Daoy (cell line): ENCODE measurements at regions not wholly inside any gene's neighbourhood (a gene's known extent, or its start where the extent isn't known, plus 50 kb on each side); places are given as distances from the start of the nearest gene placed in this dataset.
A peak's percentile ranks its signal among the peaks of the same experiment; 100 is the strongest.
"Not testable (repeated sequence)": the region's sequence is repeated elsewhere in the genome, so short reads cannot be mapped to it uniquely, and the experiment has no call there.

ENCODE experiments used
- DNase-seq: peaks from one replicate; pipeline ENCODE4 v3.0.0-alpha.2; 2015; ENCODE audit warnings: low read depth

DNA sequence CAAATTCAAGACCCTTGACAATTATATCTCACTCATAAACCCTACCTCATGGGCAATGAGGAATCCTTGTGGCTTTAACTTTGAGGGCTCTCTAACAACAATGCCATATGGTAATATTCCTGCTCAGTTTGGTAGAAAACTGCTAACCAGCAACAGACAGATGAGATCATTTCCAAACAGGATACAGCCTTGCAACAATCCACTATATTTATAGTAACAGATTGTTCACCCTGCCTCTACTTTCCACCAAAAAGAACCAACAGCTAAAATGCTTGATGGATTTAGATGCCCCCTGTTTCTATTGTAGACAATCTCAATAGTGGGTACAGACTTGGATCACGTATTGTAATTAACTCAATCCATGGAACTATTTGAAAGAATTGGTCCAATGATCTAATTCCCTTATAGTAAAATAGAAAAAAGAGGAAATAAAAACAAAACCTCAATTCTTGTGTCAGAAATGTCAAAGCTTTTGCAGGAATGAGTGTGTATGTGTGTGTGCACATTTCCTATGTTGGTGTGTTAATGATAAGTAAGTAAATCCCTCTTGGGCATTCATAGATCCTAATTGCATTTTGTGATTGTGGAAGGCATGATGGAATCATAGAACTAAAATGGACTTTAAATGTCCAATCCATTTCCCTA is 100.0 kb upstream of the EDEM3 start:
- no peak for DNase-seq

DNA sequence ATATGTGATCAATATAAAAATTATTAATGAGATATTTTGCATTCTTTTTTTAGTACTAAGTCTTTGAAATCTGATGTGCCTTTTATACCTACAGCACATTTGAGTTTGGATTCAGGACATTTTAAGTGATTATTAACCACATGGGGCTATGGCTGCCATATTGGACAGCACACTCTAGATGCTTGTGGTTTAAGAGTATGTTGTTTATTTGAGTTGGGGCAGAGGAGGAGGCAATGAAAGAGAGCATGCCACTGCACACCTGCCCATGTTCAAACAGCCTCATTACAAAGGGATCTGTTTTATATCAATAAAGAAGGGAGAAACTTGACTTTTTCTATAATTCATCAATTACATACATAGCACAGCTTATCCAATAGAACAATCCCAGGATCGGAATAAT is 99.4 kb upstream of the EDEM3 start:
- DNase-seq: no peak

- no peak for DNase-seq
Measured at GRCh38 chr1:184851822-184852746, 97.4 kb upstream of the EDEM3 start.

DNA sequence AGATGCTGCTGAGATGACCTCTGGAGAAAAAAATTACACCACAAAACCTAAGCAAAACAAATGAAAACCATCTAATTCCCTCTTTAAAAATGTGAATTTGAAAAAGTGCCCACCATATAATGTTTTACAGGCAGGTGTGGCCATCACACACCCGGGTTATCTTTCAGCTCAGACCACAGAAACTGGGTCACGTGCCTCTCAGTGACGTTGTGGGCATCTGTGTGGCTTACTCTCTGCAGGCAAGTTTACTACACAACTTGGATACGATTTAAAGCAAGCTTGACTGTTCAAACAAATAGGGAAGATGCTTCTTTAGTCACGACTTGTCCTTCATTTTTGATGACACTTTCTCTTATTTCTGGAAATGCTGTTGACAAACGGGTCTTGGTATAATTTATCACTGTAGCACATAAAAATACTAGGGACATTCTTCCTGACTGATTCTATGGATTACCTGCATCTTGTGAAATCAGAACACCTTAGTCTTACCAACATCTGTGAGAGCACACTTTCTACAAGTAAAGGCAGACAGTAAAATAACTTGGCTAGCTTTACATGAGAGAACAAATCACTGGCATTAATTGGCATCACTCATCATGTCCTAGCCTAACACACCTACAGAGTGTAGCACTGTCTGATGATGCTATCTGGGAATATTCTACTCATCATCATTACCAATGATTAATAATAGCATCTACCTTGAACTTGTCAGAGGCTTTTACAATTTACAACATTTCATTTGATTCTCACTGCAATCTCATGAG is 89.3 kb upstream of the EDEM3 start:
- DNase-seq: no peak

DNA sequence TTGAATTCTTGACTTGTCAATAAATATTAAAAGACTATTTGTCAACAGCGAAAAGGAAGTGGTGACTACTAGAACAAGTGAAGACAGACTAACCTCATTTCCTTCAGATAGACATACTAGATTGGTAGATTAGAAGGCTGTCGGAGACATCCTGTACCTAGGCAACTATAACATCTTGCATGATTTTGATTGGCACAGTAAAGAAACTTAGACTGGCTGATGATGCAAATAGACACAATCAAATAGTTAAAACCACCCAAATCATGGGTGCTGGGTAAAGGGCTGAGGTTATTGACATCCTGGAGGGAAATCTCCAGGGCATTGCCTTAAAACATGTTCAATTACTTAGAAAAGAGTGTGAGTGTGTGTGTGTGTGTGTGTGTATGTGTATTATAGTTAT is 85.9 kb upstream of the EDEM3 start:
- DNase-seq: no peak

DNA sequence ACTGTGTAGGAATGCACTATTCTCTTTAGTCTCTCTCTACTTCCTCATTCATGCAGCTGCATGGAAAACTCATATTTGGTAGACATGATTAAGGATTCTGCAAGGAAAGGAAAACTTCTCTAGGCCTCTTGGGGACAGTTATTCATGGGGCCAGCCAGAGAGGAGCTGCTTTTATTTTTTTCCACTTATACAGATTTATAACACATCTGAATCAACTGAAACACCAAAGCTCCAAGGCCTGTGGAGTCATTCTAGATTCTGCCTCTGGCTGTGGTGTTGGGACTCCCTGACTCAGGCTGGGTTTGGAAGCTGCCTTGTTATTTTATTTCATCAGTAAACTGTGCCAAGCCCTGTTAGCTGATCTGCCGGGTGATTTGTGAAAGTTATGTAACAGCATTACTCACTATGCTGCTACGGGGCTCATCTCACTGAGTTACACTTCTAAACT is 83.9 kb upstream of the EDEM3 start:
- DNase-seq: peak; percentile 73

DNA sequence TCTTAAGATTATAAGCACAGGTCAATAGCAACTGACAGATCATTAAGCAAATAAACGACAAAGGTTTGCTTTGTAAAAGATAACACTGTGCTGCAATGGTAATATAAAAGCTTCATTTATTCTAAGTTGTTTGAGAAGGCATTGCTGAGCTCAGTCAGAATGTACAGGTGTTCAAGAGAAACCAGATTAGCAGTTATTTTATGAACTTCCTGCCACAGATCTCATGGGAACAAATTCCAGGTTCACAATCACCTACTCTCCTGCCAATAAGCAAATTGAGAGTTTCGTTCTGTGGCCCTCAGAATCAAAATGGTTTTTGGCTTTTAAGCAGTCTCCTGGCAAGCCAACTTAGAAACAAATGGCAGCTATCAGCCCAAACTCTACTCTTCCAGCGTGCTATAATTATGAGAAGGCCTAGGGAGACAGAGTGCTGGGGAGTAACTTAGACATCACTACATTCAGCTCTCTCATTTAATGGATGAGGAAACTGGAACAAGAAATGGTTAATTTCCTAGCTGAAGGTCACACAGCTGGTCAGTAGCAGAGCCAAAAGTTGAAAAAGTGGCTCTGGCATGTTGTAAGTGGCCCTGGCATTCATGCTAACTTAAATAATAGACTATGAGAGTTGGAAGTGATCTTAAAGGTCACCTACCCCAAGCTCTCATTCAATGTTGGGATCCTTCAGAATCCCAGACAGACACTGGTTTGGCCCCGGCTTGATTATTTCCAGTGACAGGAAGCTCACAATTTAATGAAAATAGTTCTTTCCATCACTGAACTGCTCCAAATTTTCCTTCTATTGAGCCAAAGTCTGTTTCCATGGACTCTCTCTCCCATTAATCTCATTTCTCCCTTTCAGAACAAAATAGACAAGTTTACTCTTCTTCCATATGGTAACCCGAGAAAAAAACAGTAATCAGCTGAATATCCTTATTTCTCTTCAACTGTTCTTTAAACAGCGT is 82.6 kb upstream of the EDEM3 start:
- DNase-seq: no peak

DNA sequence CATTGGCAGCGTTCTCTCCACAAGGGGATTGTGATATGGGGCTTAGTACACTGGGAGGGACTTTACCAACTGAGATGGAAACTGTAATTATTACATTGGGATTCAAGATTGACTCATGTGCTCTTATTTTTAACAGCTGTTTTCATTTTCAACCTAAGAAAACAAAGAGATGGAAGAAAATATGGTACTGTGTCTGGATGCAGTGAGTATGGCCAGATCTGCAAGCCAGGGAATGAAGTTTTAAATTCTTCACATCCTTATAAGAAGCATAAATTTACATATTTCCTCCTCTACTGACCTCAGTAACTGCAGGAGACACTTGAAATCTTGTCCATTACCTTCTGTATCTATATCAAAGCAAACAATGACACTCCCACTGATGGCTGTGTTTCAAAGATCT is 81.5 kb upstream of the EDEM3 start:
- no peak for DNase-seq

DNA sequence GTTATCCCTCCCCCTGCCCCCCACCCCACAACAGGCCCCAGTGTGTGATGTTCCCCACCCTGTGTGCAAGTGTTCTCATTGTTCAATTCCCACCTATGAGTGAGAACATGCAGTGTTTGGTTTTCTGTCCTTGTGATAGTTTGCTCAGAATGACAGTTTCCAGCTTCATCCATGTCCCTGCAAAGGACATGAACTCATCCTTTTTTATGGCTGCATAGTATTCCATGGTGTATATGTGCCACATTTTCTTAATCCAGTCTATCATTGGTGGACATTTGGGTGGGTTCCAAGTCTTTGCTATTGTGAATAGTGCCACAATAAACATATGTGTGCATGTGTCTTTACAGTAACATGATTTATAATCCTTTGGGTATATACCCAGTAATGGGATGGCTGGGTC is 79.3 kb upstream of the EDEM3 start:
- DNase-seq: not testable (repeated sequence)

- no peak for DNase-seq
Measured at GRCh38 chr1:184832517-184832916, 77.9 kb upstream of the EDEM3 start.

GRCh38 chr1:184829496-184829895 is 74.8 kb upstream of the EDEM3 start:
- not testable (repeated sequence) for DNase-seq

DNA sequence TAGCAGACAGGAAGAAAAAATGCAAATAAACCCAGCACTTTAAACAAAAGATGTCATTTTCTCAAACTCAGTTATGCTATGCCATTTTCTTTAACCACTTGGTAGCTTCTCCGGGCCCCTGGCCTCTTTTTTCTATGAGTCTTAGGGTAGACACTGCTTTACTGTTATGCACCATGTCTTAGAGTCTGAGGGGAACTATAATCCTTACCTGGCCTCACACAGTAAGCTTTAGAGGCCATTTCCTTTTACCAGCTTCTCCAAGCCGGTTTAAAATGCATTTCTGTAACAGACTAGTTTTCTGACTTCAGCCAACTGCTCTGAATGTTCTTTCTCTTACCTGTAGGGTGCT is 73.7 kb upstream of the EDEM3 start:
- DNase-seq: no peak

DNA sequence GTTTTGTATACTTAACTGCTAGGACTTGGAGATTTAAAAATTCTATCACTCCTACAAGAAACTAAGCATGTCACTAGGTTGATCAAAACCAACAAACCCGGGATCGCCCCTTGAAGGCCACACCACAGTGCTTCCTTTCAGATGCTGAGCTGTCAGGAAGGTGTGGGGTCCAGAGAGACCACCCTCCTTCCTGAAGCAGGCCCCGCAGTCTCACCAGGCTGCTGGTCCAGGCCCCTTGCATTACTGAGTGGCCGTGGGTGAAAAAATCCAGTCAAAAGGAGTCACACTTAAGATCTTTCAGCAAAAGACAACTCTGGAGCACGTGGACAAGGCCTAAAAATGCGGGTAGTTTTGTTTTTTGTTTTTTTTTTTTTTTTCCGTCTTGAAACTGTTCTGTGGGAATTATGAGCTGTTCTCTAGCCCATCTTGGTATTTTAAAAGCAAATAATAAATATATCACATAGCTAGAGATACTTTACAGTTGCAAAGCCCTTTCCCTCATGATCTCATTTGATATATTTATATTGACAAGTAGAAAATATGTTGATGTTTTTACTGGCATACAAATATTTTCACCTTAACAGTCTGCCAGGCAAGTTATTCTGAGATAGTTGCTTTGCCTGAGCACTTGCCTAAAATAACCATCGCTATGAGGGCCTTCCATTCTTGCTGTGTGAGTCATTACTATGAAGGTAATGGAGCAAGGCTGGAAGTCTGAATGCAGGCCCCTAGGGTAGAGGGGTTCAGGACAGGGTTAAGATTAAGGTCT is 73.1 kb upstream of the EDEM3 start:
- peak; percentile 74 for DNase-seq

GRCh38 chr1:184826001-184826400 is 71.3 kb upstream of the EDEM3 start:
- no peak for DNase-seq

DNA sequence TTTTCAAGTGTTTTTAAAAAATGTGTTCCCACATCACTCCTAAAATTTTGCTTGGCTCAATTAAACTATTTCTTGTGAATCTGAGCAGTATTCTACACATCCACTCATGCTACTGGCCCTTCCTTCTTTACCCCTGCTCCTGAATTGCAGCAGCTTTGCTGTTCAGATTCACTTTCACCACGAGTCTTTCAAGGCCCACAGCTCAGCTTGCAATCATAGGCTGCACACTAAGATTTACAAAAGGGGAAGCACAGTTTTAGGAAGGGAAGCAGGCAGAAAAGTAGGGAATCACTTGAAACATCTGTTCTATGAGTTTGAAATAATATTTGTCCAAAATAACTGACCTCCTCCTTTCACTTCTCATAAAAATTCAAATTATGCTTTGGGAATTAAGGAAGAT is 70.9 kb upstream of the EDEM3 start:
- no peak for DNase-seq

DNA sequence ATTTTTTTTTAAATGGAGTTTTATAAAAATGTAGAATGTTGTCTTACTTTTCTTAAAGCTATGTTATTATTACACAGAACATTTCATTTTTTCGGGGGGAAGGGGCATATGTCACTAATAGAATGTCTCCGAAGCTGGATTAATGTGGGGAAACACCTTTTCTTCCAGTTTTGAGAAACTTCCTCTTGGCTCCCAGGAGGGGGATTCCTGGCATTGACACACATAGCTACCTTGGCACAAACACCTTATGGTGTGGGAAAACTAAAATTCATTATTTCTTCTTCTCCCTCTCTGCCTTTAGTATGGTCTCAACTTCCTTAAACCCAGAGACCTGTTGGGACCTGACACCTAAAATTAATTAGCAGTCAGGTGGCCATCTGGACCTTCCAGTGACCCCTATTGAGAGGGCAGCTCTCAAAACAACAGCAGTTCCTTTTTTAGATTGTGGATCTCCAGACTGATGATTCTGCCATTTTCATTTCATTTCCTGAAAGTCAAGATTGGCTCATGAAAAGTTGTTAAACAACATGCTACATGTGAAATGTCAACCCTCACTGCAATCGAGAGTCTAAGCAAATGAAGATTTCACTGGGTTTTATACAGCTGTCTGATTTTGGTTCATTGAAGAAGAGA is 70.1 kb upstream of the EDEM3 start:
- DNase-seq: no peak

GRCh38 chr1:184823080-184823479 is 68.4 kb upstream of the EDEM3 start:
- DNase-seq: no peak

DNA sequence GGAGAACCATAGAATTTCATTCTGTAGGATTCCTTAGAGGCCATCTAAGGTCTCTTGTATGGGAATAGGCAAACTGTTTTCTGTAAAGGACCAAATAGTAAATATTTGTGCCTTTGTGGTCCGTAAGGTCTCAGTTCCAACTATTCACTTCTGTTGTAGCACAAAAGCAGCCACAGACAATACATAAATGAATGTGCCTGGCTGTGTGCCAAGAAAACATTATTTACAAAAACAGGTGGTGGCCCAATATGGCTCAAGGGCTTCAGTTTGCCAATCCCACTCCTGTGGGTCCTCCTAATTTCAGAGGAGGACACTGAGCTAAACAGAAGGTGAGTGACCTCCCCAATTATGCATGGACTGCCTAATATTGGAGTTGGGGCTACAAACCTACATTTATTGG is 67.6 kb upstream of the EDEM3 start:
- DNase-seq: no peak

DNA sequence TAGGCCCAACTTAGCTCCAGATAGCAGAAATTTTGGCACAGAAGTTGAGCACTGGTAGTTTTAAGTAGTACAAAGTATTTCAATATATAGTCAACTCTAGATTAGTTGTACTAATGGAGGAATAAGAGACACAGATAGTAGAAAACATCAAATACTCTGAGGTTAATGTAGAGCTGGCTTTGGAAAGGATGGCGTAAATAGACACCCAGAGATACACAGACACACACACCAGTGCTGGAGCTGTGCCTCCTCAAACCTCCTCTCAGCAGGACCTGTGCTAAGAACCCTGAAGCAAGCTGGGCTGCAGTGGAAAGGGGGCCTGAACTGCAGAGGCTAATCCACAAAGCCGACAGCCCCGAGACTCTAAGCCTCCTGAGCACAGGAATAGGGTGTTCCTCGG is 67.0 kb upstream of the EDEM3 start:
- no peak for DNase-seq

- no peak for DNase-seq
Measured at GRCh38 chr1:184820956-184821355, 66.3 kb upstream of the EDEM3 start.
